A549 (cell line): ENCODE measurements at regions not wholly inside any gene's neighbourhood (a gene's known extent, or its start where the extent isn't known, plus 50 kb on each side); places are given as distances from the start of the nearest gene placed in this dataset.

Experiments used
- CTCF ChIP-seq: fragments of >200 bp; sonication (Bioruptor Twin); formaldehyde crosslinking; IDR thresholded peaks from 3 replicates; pipeline ENCODE4 v1.5.1; 2016
- SMC3 ChIP-seq: fragments of >200 bp; sonication (Bioruptor Twin); formaldehyde crosslinking; IDR thresholded peaks from 3 replicates; pipeline ENCODE4 v1.6.1; 2018; ENCODE audit warnings: inconsistent platforms

GRCh38 chr7:79980376-79980775 is 154.3 kb upstream of the GNAI1 start:
- TF ChIP-seq CTCF (no peak), SMC3 (no peak)
